HG03045 (cell line): ENCODE measurements at regions not wholly inside any gene's neighbourhood (a gene's known extent, or its start where the extent isn't known, plus 50 kb on each side); places are given as distances from the start of the nearest gene placed in this dataset.

ENCODE experiments used
- ATAC-seq: cut with Tn5 transposase; IDR thresholded peaks from one replicate; pipeline ENCODE4 v1.9.1; 2021; ENCODE audit warnings: mild to moderate bottlenecking, moderate library complexity; ENCODE audit not compliant: unreplicated experiment

GRCh38 chr10:128902031-128902710 lies 564.9 kb upstream of the MGMT start:
- no peak for ATAC-seq

- ATAC-seq = no peak
Measured at GRCh38 chr10:128907155-128907941, 559.7 kb upstream of the MGMT start.

GRCh38 chr10:128908099-128908498 lies 558.9 kb upstream of the MGMT start:
- ATAC-seq = no peak

DNA sequence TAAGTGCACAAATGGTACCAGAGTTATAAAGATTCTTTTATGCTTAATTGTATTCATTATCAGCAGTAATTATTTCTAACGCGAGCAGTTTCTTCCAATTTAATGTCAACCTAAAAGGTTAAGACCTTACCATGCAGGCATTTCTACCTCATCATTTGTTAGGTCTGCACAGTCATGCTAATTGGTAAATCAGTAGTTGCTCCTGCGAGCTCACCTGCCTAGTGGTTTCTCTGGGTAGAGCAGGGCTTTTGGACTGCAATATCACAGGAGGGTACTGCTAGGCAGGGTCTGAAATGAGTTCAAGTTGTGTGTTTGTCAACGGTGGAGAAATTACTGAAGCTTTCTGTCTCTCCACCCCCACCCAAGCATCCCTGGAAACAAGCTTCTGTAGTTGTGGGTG lies 558.5 kb upstream of the MGMT start:
- no peak for ATAC-seq

GRCh38 chr10:128912568-128913311 lies 554.3 kb upstream of the MGMT start:
- ATAC-seq = no peak

DNA sequence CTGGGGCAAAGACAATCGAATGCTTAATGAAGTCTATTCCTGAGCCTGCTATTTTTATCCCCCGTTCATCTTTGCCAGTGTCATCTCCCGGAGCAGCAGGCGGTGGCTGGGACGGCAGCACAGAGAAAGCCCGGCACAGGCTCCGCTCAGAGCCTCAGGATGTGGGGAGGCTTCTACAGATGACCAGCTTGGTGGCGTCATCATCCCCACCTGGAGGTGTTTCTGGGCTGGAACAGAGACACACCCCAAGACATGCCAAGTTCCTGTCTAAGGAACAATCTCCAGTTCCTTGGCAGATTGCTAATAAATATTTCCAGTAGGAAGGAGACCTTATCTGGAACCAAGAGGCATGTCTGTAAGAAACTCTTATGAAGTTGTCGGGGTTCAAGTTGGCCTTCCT lies 552.4 kb upstream of the MGMT start:
- ATAC-seq = no peak

- ATAC-seq = no peak
Measured at GRCh38 chr10:128915630-128916029, 551.4 kb upstream of the MGMT start.

DNA sequence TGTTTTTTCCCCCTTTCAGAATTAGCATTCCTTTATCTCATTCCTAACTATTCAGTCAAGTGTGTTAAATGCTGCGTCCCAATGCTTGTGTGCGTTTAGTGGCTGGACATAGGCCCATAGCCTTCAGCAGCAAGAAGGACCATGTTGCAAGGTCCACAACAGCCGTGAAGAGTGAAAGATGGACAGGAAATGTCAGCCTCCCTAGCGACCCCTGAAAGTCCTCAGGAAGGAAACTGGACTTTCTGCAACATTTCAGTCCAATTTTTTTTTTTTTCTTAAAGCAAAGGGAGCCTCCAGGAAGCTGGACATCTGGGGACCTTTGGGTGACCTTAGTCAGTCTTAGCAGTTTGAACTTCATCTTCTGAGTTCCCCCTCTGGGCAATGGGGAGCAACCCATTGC lies 550.7 kb upstream of the MGMT start:
- no peak for ATAC-seq

- ATAC-seq = no peak
Measured at GRCh38 chr10:128921389-128922022, 545.5 kb upstream of the MGMT start.

- no peak for ATAC-seq
Measured at GRCh38 chr10:128922172-128922571, 544.9 kb upstream of the MGMT start.

DNA sequence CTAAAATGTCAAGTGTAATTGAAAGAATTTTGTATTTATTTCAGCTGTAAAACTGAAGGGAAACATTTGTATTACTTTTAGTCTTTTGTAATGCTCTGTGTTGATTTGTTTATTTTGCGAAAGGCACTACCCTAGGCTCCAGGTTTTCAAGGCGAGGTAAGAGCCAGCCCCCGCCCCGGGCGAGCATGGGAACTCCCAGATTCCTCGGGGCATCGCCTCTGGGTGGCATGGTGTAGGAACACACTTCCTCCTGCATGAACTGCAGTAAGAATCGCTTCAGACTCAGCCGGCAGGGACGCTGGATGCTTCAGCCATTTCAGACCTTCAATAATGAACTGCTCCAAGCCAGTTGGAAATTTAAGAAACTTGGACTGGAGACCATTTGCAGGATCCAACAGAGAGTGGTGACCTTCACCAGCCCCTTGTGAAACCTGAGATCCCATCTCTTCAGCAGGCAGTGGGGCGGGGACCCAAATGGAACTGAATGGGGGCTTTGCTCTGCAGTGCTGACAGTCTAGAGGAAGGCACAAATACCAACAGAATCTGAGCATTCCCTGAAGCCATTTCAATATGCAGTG lies 544.3 kb upstream of the MGMT start:
- ATAC-seq = no peak

GRCh38 chr10:128924918-128925317 lies 542.1 kb upstream of the MGMT start:
- ATAC-seq = no peak

GRCh38 chr10:128926711-128927110 lies 540.3 kb upstream of the MGMT start:
- ATAC-seq = no peak

GRCh38 chr10:128927497-128928161 lies 539.4 kb upstream of the MGMT start:
- no peak for ATAC-seq

DNA sequence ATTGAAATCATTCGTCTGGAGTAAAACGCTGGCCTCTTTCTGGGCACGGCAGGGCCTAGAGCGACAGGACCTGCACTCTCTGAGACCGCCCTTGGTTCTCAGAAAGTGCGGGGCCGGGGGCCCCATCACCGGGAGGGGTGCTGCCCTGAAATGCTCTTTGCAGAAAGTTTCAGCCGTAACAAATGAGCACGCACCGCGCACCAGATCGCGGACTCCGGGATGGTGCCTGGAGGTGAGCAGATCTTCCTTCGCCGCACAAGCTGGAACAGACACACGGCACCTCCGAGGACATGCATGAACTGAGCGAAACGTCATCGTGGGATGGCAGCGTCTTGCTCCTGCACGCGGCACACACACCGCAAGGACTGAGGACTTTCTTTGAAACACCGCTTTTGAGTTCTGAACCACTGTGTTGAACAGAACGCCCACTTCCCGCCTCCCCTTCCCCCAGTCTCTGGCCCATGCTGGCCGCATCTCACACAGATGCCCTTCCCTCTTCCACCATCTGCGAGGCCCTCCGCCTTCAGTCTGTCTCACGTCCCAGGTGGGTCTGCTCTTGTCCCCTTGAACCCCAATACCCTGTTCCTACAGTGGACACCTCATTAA lies 538.7 kb upstream of the MGMT start:
- no peak for ATAC-seq

GRCh38 chr10:128929131-128929530 lies 537.9 kb upstream of the MGMT start:
- ATAC-seq = no peak

- ATAC-seq = no peak
Measured at GRCh38 chr10:128929767-128930166, 537.3 kb upstream of the MGMT start.

DNA sequence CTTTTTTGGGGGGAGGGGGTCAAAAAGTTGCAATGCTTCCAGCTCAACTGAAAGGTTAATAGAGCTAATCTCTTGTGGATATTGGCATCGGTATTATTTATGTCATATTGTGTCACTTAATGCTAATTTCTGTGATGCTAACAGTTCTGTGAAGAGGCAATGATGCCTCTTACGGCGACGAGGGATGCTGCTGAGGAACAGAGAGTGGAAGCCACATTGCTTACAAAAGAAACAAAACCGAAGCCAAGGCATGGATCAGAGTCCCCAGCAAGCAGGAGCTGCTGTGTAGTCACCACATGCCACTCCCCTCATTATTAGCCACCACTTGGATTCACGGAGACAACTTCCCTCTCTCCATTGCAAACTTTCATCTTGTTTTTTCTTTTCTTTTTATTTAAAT lies 536.5 kb upstream of the MGMT start:
- ATAC-seq = no peak

DNA sequence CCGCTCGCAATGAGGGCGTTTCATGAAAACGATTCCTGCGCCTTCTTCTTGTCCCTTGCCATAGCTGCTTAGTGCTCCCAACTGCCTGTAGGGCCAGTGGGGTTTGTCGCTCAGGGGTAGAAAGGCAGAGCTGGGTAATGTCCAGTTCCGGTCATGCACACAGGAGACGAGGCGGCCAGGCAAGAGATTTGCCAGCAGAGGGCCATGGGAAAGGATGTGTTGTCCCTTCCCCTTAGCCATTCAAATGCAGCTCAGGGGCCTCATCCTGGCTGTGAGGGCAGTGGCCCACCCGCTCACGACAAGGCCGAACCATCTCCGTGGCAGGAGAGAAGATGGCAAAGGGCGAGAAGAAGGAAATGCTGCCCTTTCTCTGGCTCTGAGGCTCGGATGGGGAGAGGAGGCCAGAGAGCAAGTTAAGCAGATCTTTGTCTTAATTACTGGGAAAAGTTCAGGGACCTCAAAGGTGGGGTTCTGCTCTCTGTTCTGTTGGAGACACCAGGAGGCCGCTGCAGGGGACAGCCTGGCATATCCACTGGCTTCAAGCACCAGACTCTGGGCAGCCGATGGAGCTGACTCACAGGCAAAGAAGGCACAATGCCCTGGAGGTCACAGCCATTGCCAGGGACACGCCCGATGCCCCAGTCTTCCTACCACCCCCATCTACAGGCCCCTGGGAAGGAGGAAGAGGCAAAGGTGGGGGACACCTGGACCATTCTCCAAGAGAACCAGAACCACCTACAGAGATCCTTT lies 534.8 kb upstream of the MGMT start:
- ATAC-seq = no peak
